K562 (cell line): ENCODE measurements at regions not wholly inside any gene's neighbourhood (a gene's known extent, or its start where the extent isn't known, plus 50 kb on each side); places are given as distances from the start of the nearest gene placed in this dataset.

Source experiments
- ATAC-seq: fragments of 200-7000 bp; cut with Tn5 transposase; 3 replicates; pipeline ENCODE4 v1.9.1; 2020; ENCODE audit warnings: moderate library complexity
- BruUV-seq: library from RNA; stranded (reverse); fragments of 400-500 nt; replicated peaks from 2 replicates; lab custom pipeline; 2021; lab: Mats Ljungman, UMichigan
- CTCF ChIA-PET: fragments of 300-600 bp; formaldehyde crosslinking; extraction: SDS; loops from one replicate; lab custom pipeline; 2021; ENCODE audit warnings: low intra/inter-chr PET ratio; lab: Yijun Ruan, JAX
- POLR2A ChIA-PET: fragments of 300-600, 350-650 bp; sonication (Branson Sonifier 250); formaldehyde crosslinking; extraction: SDS; loops from one replicate; lab custom pipeline; 2021; ENCODE audit warnings: antibody characterized with exemption, inconsistent platforms; lab: Yijun Ruan, JAX
- DNase-seq, 4 experiments: peaks; one replicate each; pipeline versions ENCODE4 v3.0.0 to v3.0.0-alpha.2; 2011 to 2018; ENCODE audit warnings: low spot score in 3 of 4, mixed read lengths in 3 of 4; ENCODE audit errors: extremely low read depth in 1 of 4
- FAIRE-seq: peaks from 2 replicates; lab custom pipeline; 2011; peaks lifted over from hg19 to GRCh38; lab: Jason Lieb, UNC
- H2AFZ ChIP-seq: 2 replicates; pipeline ENCODE4 v1.6.0; 2011; ENCODE audit warnings: low read depth, low read length, control low read depth, inconsistent platforms
- H3K27ac ChIP-seq: fragments of 200-600 bp; 3 replicates; pipeline ENCODE4 v1.8.0; 2011; ENCODE audit warnings: low read depth, mild to moderate bottlenecking, control low read depth, inconsistent platforms, low read length, moderate library complexity, mixed read lengths; ENCODE audit errors: extremely low read depth
- H3K27me3 ChIP-seq, 2 experiments: fragments of 300-600 bp in 1 of 2; 2 replicates in 1 of 2; 3 replicates in 1 of 2; pipeline versions ENCODE4 v1.6.0 to v1.8.0; 2011; ENCODE audit warnings: inconsistent platforms in 2 of 2, low read length in 2 of 2, mild to moderate bottlenecking in 1 of 2, mixed read lengths in 1 of 2, moderate library complexity in 1 of 2; ENCODE audit not compliant: control insufficient read depth in 2 of 2, insufficient read depth in 2 of 2
- H3K36me3 ChIP-seq: fragments of 300-600 bp; 3 replicates; pipeline ENCODE4 v1.8.0; 2011; ENCODE audit warnings: mild to moderate bottlenecking, low read length, inconsistent platforms; ENCODE audit not compliant: control insufficient read depth, insufficient read depth
- H3K4me1 ChIP-seq, 2 experiments: fragments of 200-600 bp in 1 of 2; replicated peaks in 1 of 2; 2 replicates in 1 of 2; 3 replicates in 1 of 2; pipeline versions ENCODE4 v1.5.1 to v1.8.0; 2011; ENCODE audit warnings: inconsistent platforms in 2 of 2, low read length in 2 of 2, mild to moderate bottlenecking in 1 of 2, mixed read lengths in 1 of 2, moderate library complexity in 1 of 2; ENCODE audit not compliant: control insufficient read depth in 2 of 2, insufficient read depth in 2 of 2
- H3K4me2 ChIP-seq: 2 replicates; pipeline ENCODE4 v1.6.1; 2011; ENCODE audit warnings: low read length, control low read depth, inconsistent platforms, mixed read lengths; ENCODE audit not compliant: insufficient read depth
- H3K4me3 ChIP-seq: fragments of 200-600 bp; sonication (generic), shearing (Covaris generic); 2 replicates; pipeline ENCODE4 v1.5.1; 2016; ENCODE audit warnings: control low read depth, inconsistent platforms
- H3K79me2 ChIP-seq: fragments of 200-600 bp; 3 replicates; pipeline ENCODE4 v1.8.0; 2011; ENCODE audit warnings: low read length, inconsistent platforms; ENCODE audit not compliant: control insufficient read depth, insufficient read depth
- H3K9ac ChIP-seq, 2 experiments: 2 replicates each; pipeline versions ENCODE4 v1.6.0 to v1.6.1; 2011; ENCODE audit warnings: low read depth in 2 of 2, low read length in 2 of 2, control low read depth in 1 of 2, inconsistent platforms in 1 of 2, mild to moderate bottlenecking in 1 of 2, mixed read lengths in 1 of 2; ENCODE audit not compliant: insufficient read depth in 1 of 2
- H3K9me1 ChIP-seq: one replicate; pipeline ENCODE4 v1.6.0; 2011; ENCODE audit warnings: inconsistent platforms, mild to moderate bottlenecking, low read length, moderate library complexity; ENCODE audit not compliant: control insufficient read depth, insufficient read depth
- H3K9me3 ChIP-seq: replicated peaks from 2 replicates; pipeline ENCODE4 v1.5.1; 2011; ENCODE audit warnings: low read depth, low read length, inconsistent platforms; ENCODE audit not compliant: control insufficient read depth, insufficient read depth
- H4K20me1 ChIP-seq: replicated peaks from 2 replicates; pipeline ENCODE4 v1.6.1; 2011; ENCODE audit warnings: low read length, inconsistent platforms, mixed read lengths; ENCODE audit not compliant: control insufficient read depth, insufficient read depth
- CXXC5 ChIP-seq: fragments of 250-450 bp; sonication (Bioruptor Pico); IDR thresholded peaks from 2 replicates; pipeline ENCODE4 v1.8.0; 2022; ENCODE audit warnings: inconsistent platforms, mild to moderate bottlenecking, moderate library complexity
- EHMT2 ChIP-seq: fragments of 450-650 bp; IDR thresholded peaks from 2 replicates; pipeline ENCODE4 v1.6.1; 2018; ENCODE audit warnings: antibody characterized with exemption
- LEF1 ChIP-seq: fragments of 450-650 bp; IDR thresholded peaks from 2 replicates; pipeline ENCODE4 v1.6.1; 2016; ENCODE audit warnings: mild to moderate bottlenecking
- NR4A1 ChIP-seq, 2 experiments: fragments of 250-450 bp in 1 of 2; fragments of 450-650 bp in 1 of 2; sonication (Bioruptor Pico) in 1 of 2; IDR thresholded peaks; 2 replicates each; pipeline versions ENCODE4 v1.4.0 to v1.6.1; 2016 to 2020; ENCODE audit warnings: mild to moderate bottlenecking in 2 of 2, missing compliant biosample characterization in 1 of 2, missing genetic modification characterization in 1 of 2, moderate library complexity in 1 of 2
- PCBP1 ChIP-seq: fragments of 200-400 bp; formaldehyde crosslinking; IDR thresholded peaks from 2 replicates; pipeline ENCODE4 v1.6.1; 2018; ENCODE audit warnings: mild to moderate bottlenecking, low read depth, low read length; ENCODE audit not compliant: poor library complexity, severe bottlenecking
- PHF8 ChIP-seq: fragments of 200-600 bp; sonication (generic); IDR thresholded peaks from 2 replicates; pipeline ENCODE4 v1.6.1; 2012; ENCODE audit warnings: mixed run types, mild to moderate bottlenecking, inconsistent platforms, low read length, moderate library complexity, borderline replicate concordance
- RFX1 ChIP-seq: fragments of 450-650 bp; IDR thresholded peaks from 2 replicates; pipeline ENCODE4 v1.6.1; 2016; ENCODE audit warnings: mild to moderate bottlenecking, moderate library complexity
- RFX7 ChIP-seq: fragments of 250-450 bp; sonication (Bioruptor Pico); IDR thresholded peaks from 2 replicates; pipeline ENCODE4 v1.5.1; 2021; ENCODE audit warnings: mild to moderate bottlenecking
- SMARCB1 ChIP-seq: IDR thresholded peaks from 2 replicates; pipeline ENCODE4 v1.6.1; 2011; ENCODE audit warnings: improper control_type of control experiment, low read depth; ENCODE audit not compliant: insufficient read length
- ZNF77 ChIP-seq: fragments of 250-450 bp; sonication (Bioruptor Pico); IDR thresholded peaks from 2 replicates; pipeline ENCODE4 v1.5.0; 2020
- in situ Hi-C: fragments of 300-500 bp; cut with MboI; formaldehyde crosslinking; loops from 4 replicates; pipeline ENCODE4 v1.15.0; 2018; ENCODE audit warnings: inconsistent platforms, mixed read lengths
- intact Hi-C: fragments of 100-400 bp; cut with micrococcal nuclease; formaldehyde crosslinking; loops from 2 replicates; pipeline ENCODE4 v1.14.2; 2022
- TF ChIP-seq, protein P1 (sequence below): fragments of 450-650 bp; formaldehyde crosslinking; IDR thresholded peaks from 2 replicates; pipeline ENCODE4 v1.4.0; 2022; ENCODE audit warnings: missing genetic modification characterization

DNA sequence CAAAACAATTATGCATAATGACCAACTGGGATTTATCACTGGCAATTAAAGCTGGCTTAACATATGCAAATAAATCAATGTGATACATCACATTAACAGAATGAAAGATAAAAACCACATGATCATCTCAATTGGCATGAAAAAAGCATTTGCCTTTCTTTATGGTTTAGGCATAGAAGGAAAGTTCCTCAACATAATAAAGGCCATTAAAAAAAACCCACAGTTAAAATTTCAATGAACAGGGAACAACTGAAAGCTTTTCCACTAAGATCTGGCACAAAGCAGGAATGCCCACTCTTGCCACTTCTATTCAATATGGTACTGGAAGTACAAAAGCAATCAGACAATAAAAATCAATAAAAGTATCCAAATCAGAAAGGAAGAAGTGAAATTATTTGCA lies 151.2 kb upstream of the CD180 start:
- in situ Hi-C loops: no loop called here
- Histone ChIP-seq H4K20me1 (no peaks in the 10 kb centered on the region), H3K4me2 (no peak overlapping the region), H3K9ac (no peak overlapping the region), H3K79me2 (no peaks in the 10 kb centered on the region), H3K27ac (no peak overlapping the region), H3K4me1 (no peaks in the 10 kb centered on the region), H3K36me3 (no peaks in the 10 kb centered on the region), H3K27me3 (no peaks in the 10 kb centered on the region; a peak in 1 of 5 replicates), H3K9me3 (no peaks in the 10 kb centered on the region), H3K9me1 (no peaks in the 10 kb centered on the region), H3K4me3 (no peak overlapping the region), H2AFZ (no peak overlapping the region)
- FAIRE-seq (no peak), DNase-seq (no peak), ATAC-seq (no peak)
- TF ChIP-seq RFX7 (no peak), LEF1 (no peak), SMARCB1 (no peak), EHMT2 (no peak), PHF8 (no peak), NR4A1 (CRISPR knock-in tag; IDR thresholded peaks at IDR 0.05) (no peak), NR4A1 (tag; IDR thresholded peaks at IDR 0.05) (no peak), ZNF77 (CRISPR knock-in tag) (no peak), RFX1 (no peak), CXXC5 (no peak), PCBP1 (no peak)
- TF ChIP-seq, protein P1, sequence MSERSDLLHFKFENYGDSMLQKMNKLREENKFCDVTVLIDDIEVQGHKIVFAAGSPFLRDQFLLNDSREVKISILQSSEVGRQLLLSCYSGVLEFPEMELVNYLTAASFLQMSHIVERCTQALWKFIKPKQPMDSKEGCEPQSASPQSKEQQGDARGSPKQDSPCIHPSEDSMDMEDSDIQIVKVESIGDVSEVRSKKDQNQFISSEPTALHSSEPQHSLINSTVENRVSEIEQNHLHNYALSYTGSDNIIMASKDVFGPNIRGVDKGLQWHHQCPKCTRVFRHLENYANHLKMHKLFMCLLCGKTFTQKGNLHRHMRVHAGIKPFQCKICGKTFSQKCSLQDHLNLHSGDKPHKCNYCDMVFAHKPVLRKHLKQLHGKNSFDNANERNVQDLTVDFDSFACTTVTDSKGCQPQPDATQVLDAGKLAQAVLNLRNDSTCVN (CRISPR knock-in tag): no peak
- ChIA-PET POLR2A (no interaction called here), CTCF (no interaction called here)
- no TSS peak for BruUV-seq
- intact Hi-C loops: no loop called here
